DND-41 (cell line): ENCODE measurements at regions not wholly inside any gene's neighbourhood (a gene's known extent, or its start where the extent isn't known, plus 50 kb on each side); places are given as distances from the start of the nearest gene placed in this dataset.

ENCODE experiments used
- ATAC-seq: fragments of 200-7000 bp; cut with Tn5 transposase; 3 replicates; pipeline ENCODE4 v1.9.1; 2021; ENCODE audit warnings: low read depth; ENCODE audit not compliant: insufficient read depth
- DNase-seq: peaks from one replicate; pipeline ENCODE4 v3.0.0-alpha.2; 2020
- H2AFZ ChIP-seq: 2 replicates; pipeline ENCODE4 v1.6.0; 2012; ENCODE audit warnings: low read depth, low read length
- H3K27ac ChIP-seq: 2 replicates; pipeline ENCODE4 v1.5.1; 2012; ENCODE audit warnings: low read length, inconsistent platforms
- H3K27me3 ChIP-seq: fragments of 200-600 bp; sonication (generic); 2 replicates; pipeline ENCODE4 v1.6.0; 2012; ENCODE audit warnings: low read length, mild to moderate bottlenecking, inconsistent platforms; ENCODE audit not compliant: insufficient read depth, poor library complexity
- H3K36me3 ChIP-seq: 2 replicates; pipeline ENCODE4 v1.5.1; 2012; ENCODE audit warnings: low read length, inconsistent platforms; ENCODE audit not compliant: insufficient read depth
- H3K4me1 ChIP-seq: 2 replicates; pipeline ENCODE4 v1.5.1; 2012; ENCODE audit warnings: mild to moderate bottlenecking, low read length; ENCODE audit not compliant: insufficient read depth
- H3K4me2 ChIP-seq: 2 replicates; pipeline ENCODE4 v1.6.0; 2012; ENCODE audit warnings: mild to moderate bottlenecking, moderate library complexity, low read length, inconsistent platforms; ENCODE audit not compliant: insufficient read depth
- H3K4me3 ChIP-seq, 2 experiments: fragments of 200-600 bp in 1 of 2; shearing (Covaris generic) in 1 of 2; 2 replicates each; pipeline ENCODE4 v1.5.1; 2012 to 2016; ENCODE audit warnings: inconsistent platforms in 2 of 2, low read length in 2 of 2, mild to moderate bottlenecking in 2 of 2, low read depth in 1 of 2, moderate library complexity in 1 of 2
- H3K79me2 ChIP-seq: 2 replicates; pipeline ENCODE4 v1.6.0; 2012; ENCODE audit warnings: low read length, inconsistent platforms; ENCODE audit not compliant: insufficient read depth
- H3K9ac ChIP-seq: 2 replicates; pipeline ENCODE4 v1.6.0; 2012; ENCODE audit warnings: low read depth, mild to moderate bottlenecking, inconsistent platforms, low read length, moderate library complexity
- H3K9me3 ChIP-seq: 2 replicates; pipeline ENCODE4 v1.5.1; 2012; ENCODE audit warnings: low read length, moderate library complexity, mild to moderate bottlenecking, inconsistent platforms; ENCODE audit not compliant: insufficient read depth, severe bottlenecking
- H4K20me1 ChIP-seq: 2 replicates; pipeline ENCODE4 v1.6.0; 2012; ENCODE audit warnings: low read length; ENCODE audit not compliant: insufficient read depth
- CTCF ChIP-seq: IDR thresholded peaks from 2 replicates; pipeline ENCODE4 v1.5.1; 2012; ENCODE audit warnings: borderline replicate concordance, low read length, moderate library complexity, mild to moderate bottlenecking; ENCODE audit not compliant: poor library complexity, severe bottlenecking; ENCODE audit errors: extremely low read depth
- EZH2 ChIP-seq: IDR thresholded peaks from 3 replicates; pipeline ENCODE4 v1.6.1; 2012; ENCODE audit warnings: borderline replicate concordance, low read depth, mild to moderate bottlenecking, moderate library complexity, low read length, inconsistent platforms; ENCODE audit not compliant: severe bottlenecking

DNA sequence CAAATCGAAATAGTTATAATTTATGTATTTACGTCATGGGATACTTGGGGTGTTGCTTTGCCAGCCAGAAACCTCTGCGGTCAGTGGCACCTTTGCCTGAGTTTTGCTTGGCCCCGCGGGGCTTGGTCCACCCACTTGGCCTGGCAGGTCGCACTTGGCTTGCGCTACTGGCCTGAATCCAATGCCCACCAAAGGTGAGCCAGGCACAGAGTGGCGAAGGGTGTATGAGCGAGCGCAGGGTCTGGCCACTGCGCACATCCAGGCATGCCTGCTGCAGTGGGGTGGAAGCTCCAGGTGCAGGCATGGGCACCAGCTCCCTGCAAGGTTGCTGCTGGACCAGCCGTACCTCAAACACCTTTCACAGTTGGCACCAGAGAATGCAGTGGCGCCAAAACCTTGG lies 714.6 kb downstream of the CDH9 start:
- no peak for ATAC-seq
- Histone ChIP-seq H3K4me3 (no peak overlapping the region), H4K20me1 (no peaks in the 10 kb centered on the region), H3K4me1 (no peaks in the 10 kb centered on the region), H3K9me3 (peaks cover 6% of the 10 kb centered on the region), H3K27ac (no peak overlapping the region), H3K4me2 (no peak overlapping the region), H3K79me2 (no peaks in the 10 kb centered on the region), H2AFZ (no peak overlapping the region), H3K9ac (no peak overlapping the region), H3K27me3 (no peaks in the 10 kb centered on the region), H3K36me3 (no peaks in the 10 kb centered on the region)
- TF ChIP-seq EZH2 (no peak), CTCF (no peak)
- no peak for DNase-seq

DNA sequence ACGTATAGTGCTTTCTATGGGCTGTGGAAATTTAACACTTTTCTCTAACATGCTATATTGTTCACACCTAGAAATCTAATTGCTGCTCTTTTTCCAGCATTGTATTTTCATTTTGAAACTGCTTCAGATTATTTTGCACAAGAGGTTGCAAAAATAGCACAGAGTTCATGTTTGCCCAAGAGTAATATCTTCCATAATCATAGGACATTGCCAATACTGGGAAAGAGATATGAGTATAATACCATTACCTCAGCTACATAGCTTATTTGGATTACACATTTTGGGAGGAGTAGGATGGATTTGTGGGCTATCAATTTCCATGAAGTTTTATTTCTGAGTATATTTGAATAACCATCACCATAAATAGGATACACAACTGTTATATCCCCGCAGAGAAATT lies 717.1 kb downstream of the CDH9 start:
- DNase-seq (no peak), ATAC-seq (no peak)
- Histone ChIP-seq H3K4me3 (no peak overlapping the region), H3K9me3 (peaks cover 4% of the 10 kb centered on the region), H3K4me2 (no peak overlapping the region), H3K27ac (no peak overlapping the region), H3K4me1 (no peaks in the 10 kb centered on the region), H3K36me3 (no peaks in the 10 kb centered on the region), H3K9ac (no peak overlapping the region), H3K79me2 (no peaks in the 10 kb centered on the region), H3K27me3 (no peaks in the 10 kb centered on the region), H4K20me1 (no peaks in the 10 kb centered on the region), H2AFZ (no peak overlapping the region)
- TF ChIP-seq EZH2: no peak
- TF ChIP-seq CTCF: no peak

DNA sequence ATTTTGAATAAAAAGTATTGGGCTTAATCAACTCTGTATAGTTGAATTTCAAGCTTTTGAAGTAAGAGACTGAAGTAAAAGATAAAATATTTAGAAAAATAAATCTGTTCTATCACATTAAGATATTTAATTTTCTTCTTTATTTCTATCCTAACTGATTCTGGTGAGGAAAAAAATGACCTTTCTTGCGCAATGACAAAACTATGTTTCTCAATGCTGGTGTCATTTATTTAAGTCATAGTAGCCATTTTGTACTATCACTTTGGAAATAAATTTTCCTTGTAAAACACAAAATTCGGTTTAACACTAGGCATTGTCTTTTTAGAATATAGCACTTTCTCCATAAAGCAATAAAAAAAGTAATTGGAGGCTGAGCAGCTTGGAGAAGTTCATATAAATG lies 728.0 kb downstream of the CDH9 start:
- Histone ChIP-seq H3K4me1 (no peaks in the 10 kb centered on the region), H3K27me3 (no peaks in the 10 kb centered on the region), H3K36me3 (no peaks in the 10 kb centered on the region), H2AFZ (no peak overlapping the region), H3K9me3 (no peaks in the 10 kb centered on the region), H3K27ac (no peak overlapping the region), H4K20me1 (no peaks in the 10 kb centered on the region), H3K4me3 (no peak overlapping the region), H3K9ac (no peak overlapping the region), H3K4me2 (no peak overlapping the region), H3K79me2 (no peaks in the 10 kb centered on the region)
- TF ChIP-seq CTCF: no peak
- no peak for TF ChIP-seq EZH2
- DNase-seq (no peak), ATAC-seq (no peak)

- H4K20me1 ChIP-seq: no peaks in the 10 kb centered on the region
- H3K4me1 ChIP-seq: no peaks in the 10 kb centered on the region
- TF ChIP-seq CTCF (no peak), EZH2 (no peak)
Observed at GRCh38 chr5:26295541-26295940, 742.8 kb downstream of the CDH9 start.

More at GRCh38 chr5:26295541-26295940, 742.8 kb downstream of the CDH9 start:
- ATAC-seq (no peak), DNase-seq (no peak)
- no peak overlapping the region for H3K4me2 ChIP-seq
- no peak overlapping the region for H3K9ac ChIP-seq
- H2AFZ ChIP-seq: no peak overlapping the region
- H3K4me3 ChIP-seq: no peak overlapping the region
- no peaks in the 10 kb centered on the region for H3K9me3 ChIP-seq
- no peaks in the 10 kb centered on the region for H3K27me3 ChIP-seq
- H3K27ac ChIP-seq: no peak overlapping the region
- no peaks in the 10 kb centered on the region for H3K36me3 ChIP-seq
- H3K79me2 ChIP-seq: no peaks in the 10 kb centered on the region
